Chondrocyte (in vitro differentiated cells): ENCODE measurements at regions not wholly inside any gene's neighbourhood (a gene's known extent, or its start where the extent isn't known, plus 50 kb on each side); places are given as distances from the start of the nearest gene placed in this dataset.

Experiments
- DNase-seq: peaks from one replicate; pipeline ENCODE4 v3.0.0; 2021; ENCODE audit warnings: mixed read lengths, low spot score
- H3K27ac Mint-ChIP-seq: one replicate; pipeline ENCODE4 v1.8.0; 2021; ENCODE audit warnings: mild to moderate bottlenecking, moderate library complexity, mixed read lengths; ENCODE audit not compliant: unreplicated experiment
- H3K27me3 Mint-ChIP-seq: 2 replicates; pipeline ENCODE4 v1.8.0; 2021; ENCODE audit warnings: low read depth, mixed read lengths
- H3K36me3 Mint-ChIP-seq: 2 replicates; pipeline ENCODE4 v1.8.0; 2021; ENCODE audit warnings: low read depth, mixed read lengths
- H3K4me1 Mint-ChIP-seq: 2 replicates; pipeline ENCODE4 v1.8.0; 2021; ENCODE audit warnings: low read depth, mild to moderate bottlenecking, mixed read lengths
- H3K4me3 Mint-ChIP-seq: one replicate; pipeline ENCODE4 v1.8.0; 2021; ENCODE audit warnings: mild to moderate bottlenecking, moderate library complexity, mixed read lengths; ENCODE audit not compliant: unreplicated experiment
- H3K9me3 Mint-ChIP-seq: 2 replicates; pipeline ENCODE4 v1.8.0; 2021; ENCODE audit warnings: low read depth, mixed read lengths
- CTCF ChIP-seq: fragments of 200-600 bp; sonication (generic); IDR thresholded peaks from 2 replicates; pipeline ENCODE4 v1.5.0; 2021; ENCODE audit warnings: antibody characterized with exemption, mild to moderate bottlenecking, moderate library complexity

- DNase-seq, result peak; percentile 56
- H3K4me1 Mint-ChIP-seq, result peaks cover 8% of the 10 kb centered on the region
- H3K36me3 Mint-ChIP-seq, result no peaks in the 10 kb centered on the region
- H3K27me3 Mint-ChIP-seq, result peaks cover 4% of the 10 kb centered on the region
- H3K9me3 Mint-ChIP-seq, result no peaks in the 10 kb centered on the region
- H3K27ac Mint-ChIP-seq, result peak overlapping the region; percentile 89
- H3K4me3 Mint-ChIP-seq, result no peak overlapping the region
- no peak for TF ChIP-seq CTCF
These were observed 68.4 kb upstream of the CTDP1 start for GRCh38 chr18:79611040-79611681.

GRCh38 chr18:79612291-79613108 lies 67.1 kb upstream of the CTDP1 start:
- Mint-ChIP-seq H3K4me3 (no peak overlapping the region), H3K27me3 (peaks cover 2% of the 10 kb centered on the region), H3K27ac (no peak overlapping the region), H3K4me1 (peaks cover 8% of the 10 kb centered on the region), H3K9me3 (no peaks in the 10 kb centered on the region), H3K36me3 (no peaks in the 10 kb centered on the region)
- peak; percentile 73 for DNase-seq
- TF ChIP-seq CTCF, result no peak

GRCh38 chr18:79613186-79613931 lies 66.2 kb upstream of the CTDP1 start:
- TF ChIP-seq CTCF, result no peak
- Mint-ChIP-seq H3K4me1 (peaks cover 8% of the 10 kb centered on the region), H3K9me3 (no peaks in the 10 kb centered on the region), H3K4me3 (no peak overlapping the region), H3K27me3 (peaks cover 2% of the 10 kb centered on the region), H3K36me3 (no peaks in the 10 kb centered on the region), H3K27ac (no peak overlapping the region)
- DNase-seq, result peak; percentile 72

- H3K4me1 Mint-ChIP-seq, result peaks cover 8% of the 10 kb centered on the region
- no peak for TF ChIP-seq CTCF
- no peak overlapping the region for H3K4me3 Mint-ChIP-seq
- no peaks in the 10 kb centered on the region for H3K36me3 Mint-ChIP-seq
- peaks cover 2% of the 10 kb centered on the region for H3K27me3 Mint-ChIP-seq
- no peak overlapping the region for H3K27ac Mint-ChIP-seq
- DNase-seq, result peak; percentile 85
- H3K9me3 Mint-ChIP-seq, result no peaks in the 10 kb centered on the region
These were observed 65.2 kb upstream of the CTDP1 start for GRCh38 chr18:79614211-79614955.

- Mint-ChIP-seq H3K4me3 (no peak overlapping the region), H3K36me3 (no peaks in the 10 kb centered on the region), H3K27me3 (peaks cover 2% of the 10 kb centered on the region), H3K27ac (no peak overlapping the region), H3K9me3 (no peaks in the 10 kb centered on the region), H3K4me1 (peaks cover 8% of the 10 kb centered on the region)
- no peak for DNase-seq
- TF ChIP-seq CTCF, result no peak
These were observed 64.5 kb upstream of the CTDP1 start for GRCh38 chr18:79615091-79615490.
